K562 (cell line): ENCODE measurements at regions not wholly inside any gene's neighbourhood (a gene's known extent, or its start where the extent isn't known, plus 50 kb on each side); places are given as distances from the start of the nearest gene placed in this dataset.

Experiments
- ATAC-seq: fragments of 200-7000 bp; cut with Tn5 transposase; 3 replicates; pipeline ENCODE4 v1.9.1; 2020; ENCODE audit warnings: moderate library complexity
- BruUV-seq: library from RNA; stranded (reverse); fragments of 400-500 nt; replicated peaks from 2 replicates; lab custom pipeline; 2021; lab: Mats Ljungman, UMichigan
- CTCF ChIA-PET: fragments of 300-600 bp; formaldehyde crosslinking; extraction: SDS; loops from one replicate; lab custom pipeline; 2021; ENCODE audit warnings: low intra/inter-chr PET ratio; lab: Yijun Ruan, JAX
- POLR2A ChIA-PET: fragments of 300-600, 350-650 bp; sonication (Branson Sonifier 250); formaldehyde crosslinking; extraction: SDS; loops from one replicate; lab custom pipeline; 2021; ENCODE audit warnings: antibody characterized with exemption, inconsistent platforms; lab: Yijun Ruan, JAX
- DNase-seq, 4 experiments: peaks; one replicate each; pipeline versions ENCODE4 v3.0.0 to v3.0.0-alpha.2; 2011 to 2018; ENCODE audit warnings: low spot score in 3 of 4, mixed read lengths in 3 of 4; ENCODE audit errors: extremely low read depth in 1 of 4
- FAIRE-seq: peaks from 2 replicates; lab custom pipeline; 2011; peaks lifted over from hg19 to GRCh38; lab: Jason Lieb, UNC
- H2AFZ ChIP-seq: 2 replicates; pipeline ENCODE4 v1.6.0; 2011; ENCODE audit warnings: low read depth, low read length, control low read depth, inconsistent platforms
- H3K27ac ChIP-seq: fragments of 200-600 bp; 3 replicates; pipeline ENCODE4 v1.8.0; 2011; ENCODE audit warnings: low read depth, mild to moderate bottlenecking, control low read depth, inconsistent platforms, low read length, moderate library complexity, mixed read lengths; ENCODE audit errors: extremely low read depth
- H3K27me3 ChIP-seq, 2 experiments: fragments of 300-600 bp in 1 of 2; 2 replicates in 1 of 2; 3 replicates in 1 of 2; pipeline versions ENCODE4 v1.6.0 to v1.8.0; 2011; ENCODE audit warnings: inconsistent platforms in 2 of 2, low read length in 2 of 2, mild to moderate bottlenecking in 1 of 2, mixed read lengths in 1 of 2, moderate library complexity in 1 of 2; ENCODE audit not compliant: control insufficient read depth in 2 of 2, insufficient read depth in 2 of 2
- H3K36me3 ChIP-seq: fragments of 300-600 bp; 3 replicates; pipeline ENCODE4 v1.8.0; 2011; ENCODE audit warnings: mild to moderate bottlenecking, low read length, inconsistent platforms; ENCODE audit not compliant: control insufficient read depth, insufficient read depth
- H3K4me1 ChIP-seq, 2 experiments: fragments of 200-600 bp in 1 of 2; replicated peaks in 1 of 2; 2 replicates in 1 of 2; 3 replicates in 1 of 2; pipeline versions ENCODE4 v1.5.1 to v1.8.0; 2011; ENCODE audit warnings: inconsistent platforms in 2 of 2, low read length in 2 of 2, mild to moderate bottlenecking in 1 of 2, mixed read lengths in 1 of 2, moderate library complexity in 1 of 2; ENCODE audit not compliant: control insufficient read depth in 2 of 2, insufficient read depth in 2 of 2
- H3K4me2 ChIP-seq: 2 replicates; pipeline ENCODE4 v1.6.1; 2011; ENCODE audit warnings: low read length, control low read depth, inconsistent platforms, mixed read lengths; ENCODE audit not compliant: insufficient read depth
- H3K4me3 ChIP-seq: fragments of 200-600 bp; sonication (generic), shearing (Covaris generic); 2 replicates; pipeline ENCODE4 v1.5.1; 2016; ENCODE audit warnings: control low read depth, inconsistent platforms
- H3K79me2 ChIP-seq: fragments of 200-600 bp; 3 replicates; pipeline ENCODE4 v1.8.0; 2011; ENCODE audit warnings: low read length, inconsistent platforms; ENCODE audit not compliant: control insufficient read depth, insufficient read depth
- H3K9ac ChIP-seq, 2 experiments: 2 replicates each; pipeline versions ENCODE4 v1.6.0 to v1.6.1; 2011; ENCODE audit warnings: low read depth in 2 of 2, low read length in 2 of 2, control low read depth in 1 of 2, inconsistent platforms in 1 of 2, mild to moderate bottlenecking in 1 of 2, mixed read lengths in 1 of 2; ENCODE audit not compliant: insufficient read depth in 1 of 2
- H3K9me1 ChIP-seq: one replicate; pipeline ENCODE4 v1.6.0; 2011; ENCODE audit warnings: inconsistent platforms, mild to moderate bottlenecking, low read length, moderate library complexity; ENCODE audit not compliant: control insufficient read depth, insufficient read depth
- H3K9me3 ChIP-seq: replicated peaks from 2 replicates; pipeline ENCODE4 v1.5.1; 2011; ENCODE audit warnings: low read depth, low read length, inconsistent platforms; ENCODE audit not compliant: control insufficient read depth, insufficient read depth
- H4K20me1 ChIP-seq: replicated peaks from 2 replicates; pipeline ENCODE4 v1.6.1; 2011; ENCODE audit warnings: low read length, inconsistent platforms, mixed read lengths; ENCODE audit not compliant: control insufficient read depth, insufficient read depth
- CTBP1 ChIP-seq: fragments of 450-650 bp; IDR thresholded peaks from 2 replicates; pipeline ENCODE4 v1.6.1; 2016; ENCODE audit warnings: borderline replicate concordance
- FOXO4 ChIP-seq: fragments of 450-650 bp; formaldehyde crosslinking; IDR thresholded peaks from 2 replicates; pipeline ENCODE4 v1.4.0; 2020; ENCODE audit warnings: mild to moderate bottlenecking, moderate library complexity
- MEIS2 ChIP-seq: fragments of 450-650 bp; IDR thresholded peaks from 2 replicates; pipeline ENCODE4 v1.6.1; 2014; ENCODE audit warnings: mild to moderate bottlenecking; ENCODE audit not compliant: partially characterized antibody
- POLR2H ChIP-seq: IDR thresholded peaks from 2 replicates; pipeline ENCODE4 v1.6.1; 2016; ENCODE audit warnings: missing genetic modification characterization, low read depth, mild to moderate bottlenecking, control low read depth, missing compliant biosample characterization, moderate library complexity
- ZC3H11A ChIP-seq: IDR thresholded peaks from 2 replicates; pipeline ENCODE4 v1.6.1; 2012; ENCODE audit warnings: low read depth, low read length, improper control_type of control experiment
- ZHX1 ChIP-seq: fragments of 150-350 bp; conservative IDR thresholded peaks from 2 replicates; pipeline ENCODE4 v1.6.1; 2014; ENCODE audit warnings: low read length
- ZNF121 ChIP-seq: sonication (generic); formaldehyde crosslinking; conservative IDR thresholded peaks from 2 replicates; pipeline ENCODE4 v1.8.0; 2022; ENCODE audit warnings: missing genetic modification reagents
- ZNF740 ChIP-seq, 3 experiments: fragments of 200-800 bp in 1 of 3; sonication (Bioruptor generic) in 1 of 3; sonication (generic) in 1 of 3; formaldehyde crosslinking in 1 of 3; IDR thresholded peaks; 2 replicates each; pipeline versions ENCODE4 v1.6.1 to v1.8.0; 2016 to 2022; ENCODE audit warnings: mild to moderate bottlenecking in 2 of 3, missing compliant biosample characterization in 2 of 3, missing genetic modification characterization in 2 of 3, missing genetic modification reagents in 1 of 3
- in situ Hi-C: fragments of 300-500 bp; cut with MboI; formaldehyde crosslinking; loops from 4 replicates; pipeline ENCODE4 v1.15.0; 2018; ENCODE audit warnings: inconsistent platforms, mixed read lengths
- intact Hi-C: fragments of 100-400 bp; cut with micrococcal nuclease; formaldehyde crosslinking; loops from 2 replicates; pipeline ENCODE4 v1.14.2; 2022

GRCh38 chr4:105002278-105002677, 144.4 kb upstream of the TET2 start (continued):
- no peak for TF ChIP-seq ZC3H11A
- TF ChIP-seq ZNF740 (CRISPR knock-in tag; IDR thresholded peaks at IDR 0.05), result no peak
- no peak for TF ChIP-seq ZNF740 (tag; IDR thresholded peaks at IDR 0.05)
- TF ChIP-seq CTBP1, result no peak
- no peak for TF ChIP-seq POLR2H
- TF ChIP-seq, all 486 proteins: peak for 0

GRCh38 chr4:105014234-105014633, 132.4 kb upstream of the TET2 start:
- in situ Hi-C loops, result no loop called here
- CTCF ChIA-PET, result no interaction called here
- H3K9me1 ChIP-seq, result no peaks in the 10 kb centered on the region

More at GRCh38 chr4:105014234-105014633, 132.4 kb upstream of the TET2 start:
- no peak for FAIRE-seq
- H3K36me3 ChIP-seq, result no peaks in the 10 kb centered on the region
- no peaks in the 10 kb centered on the region for H3K27me3 ChIP-seq
- no peaks in the 10 kb centered on the region for H3K79me2 ChIP-seq
- POLR2A ChIA-PET, result no interaction called here
- H3K27ac ChIP-seq, result no peak overlapping the region
- H3K4me1 ChIP-seq, result no peaks in the 10 kb centered on the region
- DNase-seq, result no peak
- H3K9ac ChIP-seq, result no peak overlapping the region
- H2AFZ ChIP-seq, result no peak overlapping the region
- H3K9me3 ChIP-seq, result no peaks in the 10 kb centered on the region
- no peaks in the 10 kb centered on the region for H4K20me1 ChIP-seq
- no peak for TF ChIP-seq ZNF121 (CRISPR knock-in tag)
- TF ChIP-seq ZHX1, result no peak
- no peak for TF ChIP-seq FOXO4 (CRISPR knock-in tag)
- TF ChIP-seq MEIS2, result no peak
- no peak for ATAC-seq
- intact Hi-C loops, result no loop called here
- no TSS peak for BruUV-seq
- H3K4me2 ChIP-seq, result no peak overlapping the region
- no peak overlapping the region for H3K4me3 ChIP-seq
